Suppressor macrophage treated with lipopolysaccharide for 1 hour (primary cell): ENCODE measurements at regions not wholly inside any gene's neighbourhood (a gene's known extent, or its start where the extent isn't known, plus 50 kb on each side); places are given as distances from the start of the nearest gene placed in this dataset.
"Not testable (repeated sequence)": the region's sequence is repeated elsewhere in the genome, so short reads cannot be mapped to it uniquely, and the experiment has no call there.

ENCODE experiments used
- DNase-seq, 3 donors: peaks; one replicate each; pipeline ENCODE4 v3.0.0-alpha.2; 2020 to 2022

DNA sequence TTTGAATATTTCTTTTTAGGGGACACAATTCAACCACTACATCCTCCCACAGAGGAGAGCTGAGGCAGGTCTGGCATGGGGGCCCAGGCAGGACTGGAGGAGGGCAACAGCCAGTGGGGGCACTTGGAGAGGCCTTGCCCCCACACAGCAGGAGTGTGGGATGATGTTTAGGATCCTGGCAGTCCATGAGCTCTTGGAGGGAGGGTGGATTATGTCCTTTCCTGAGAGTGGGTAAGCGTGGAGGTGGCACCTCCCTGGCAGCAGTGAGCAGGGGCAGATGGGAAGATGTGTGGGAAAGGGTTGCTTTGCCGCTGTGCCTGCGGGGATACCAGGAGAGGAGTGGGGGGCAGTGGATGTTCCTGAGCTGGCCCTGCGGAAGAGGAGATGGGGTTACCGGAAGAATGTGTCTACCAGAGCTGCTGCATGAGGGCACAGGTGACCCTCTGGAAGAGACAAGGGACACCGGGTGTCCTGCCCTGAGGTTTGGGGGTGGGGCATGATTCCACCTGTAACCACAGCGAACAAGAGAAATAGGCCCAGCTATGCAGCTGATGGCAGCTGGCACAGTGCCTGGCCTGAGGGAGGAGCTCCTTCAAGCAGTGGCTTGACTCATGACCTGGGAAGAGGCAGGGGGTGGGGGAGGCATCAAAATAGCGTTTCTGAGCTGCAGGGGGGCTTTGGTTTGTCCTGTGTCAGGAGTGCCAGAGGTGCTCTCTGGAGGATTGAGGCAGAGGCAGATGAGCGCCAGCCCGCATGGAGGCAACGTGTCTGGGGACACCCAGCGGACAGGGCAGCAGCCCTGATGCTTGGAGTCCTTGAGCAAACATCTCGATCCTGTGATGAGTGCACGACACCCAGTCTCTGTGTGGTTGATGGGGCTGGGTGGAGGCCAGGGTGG lies 123.9 kb upstream of the TMPRSS2 start:
- no peak for DNase-seq

DNA sequence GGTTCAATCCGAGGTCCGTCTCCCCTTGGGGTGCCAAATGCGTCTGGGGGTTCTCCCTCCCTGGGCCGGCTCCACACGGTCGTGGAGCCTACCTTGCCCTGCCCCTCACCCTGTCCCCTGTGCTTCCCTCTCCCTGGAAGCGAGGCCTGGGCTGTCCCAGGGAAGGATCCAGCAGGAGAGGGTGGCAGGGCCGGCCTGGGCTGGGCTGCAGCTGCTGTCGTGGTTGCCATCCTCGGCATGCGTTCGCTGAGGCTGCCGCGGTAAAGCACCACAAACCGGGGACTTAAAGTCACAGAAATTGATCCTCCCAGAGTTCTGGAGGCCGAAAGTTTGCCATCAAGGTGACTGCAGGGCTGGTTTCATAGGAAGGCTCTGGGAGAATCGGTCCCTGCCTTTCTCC lies 123.0 kb upstream of the TMPRSS2 start:
- DNase-seq = no peak

DNA sequence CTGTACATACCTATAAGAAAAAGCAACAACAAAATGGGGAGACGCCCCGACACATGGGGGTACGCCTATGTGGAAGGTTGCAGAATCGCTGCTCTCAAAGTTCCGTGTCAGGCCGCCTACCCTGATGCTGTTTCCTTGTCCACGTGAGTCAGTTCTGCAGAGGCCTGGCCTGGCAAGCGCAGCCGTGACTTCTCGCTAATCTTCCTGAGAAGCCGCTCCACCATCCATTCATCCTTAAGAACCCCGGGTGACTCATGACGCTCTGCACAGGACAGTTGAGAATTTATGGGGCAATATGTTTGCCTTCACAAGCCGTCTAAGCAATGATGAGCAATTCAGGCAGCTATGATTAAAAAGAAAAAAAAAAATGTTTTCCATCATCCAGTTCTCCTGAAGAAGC lies 122.3 kb upstream of the TMPRSS2 start:
- DNase-seq = no peak

DNA sequence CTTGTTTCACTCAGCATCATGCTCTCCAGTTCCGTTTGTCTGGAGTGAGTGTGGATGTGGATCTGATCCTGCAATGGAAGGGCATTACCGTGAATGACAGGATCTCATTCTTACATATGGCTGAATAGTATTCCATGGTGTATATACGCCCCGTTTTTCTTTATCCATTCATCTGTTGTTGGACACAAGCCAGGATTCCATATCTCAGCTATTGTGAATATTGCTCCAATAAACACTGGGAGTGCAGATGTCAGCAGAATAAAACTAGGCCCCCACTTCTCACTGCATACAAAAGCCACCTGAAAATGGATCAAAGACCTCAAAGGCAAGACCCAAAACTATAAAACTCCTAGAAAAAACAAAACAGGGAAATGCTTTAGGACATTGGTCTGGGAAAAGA lies 120.3 kb upstream of the TMPRSS2 start:
- no peak for DNase-seq

DNA sequence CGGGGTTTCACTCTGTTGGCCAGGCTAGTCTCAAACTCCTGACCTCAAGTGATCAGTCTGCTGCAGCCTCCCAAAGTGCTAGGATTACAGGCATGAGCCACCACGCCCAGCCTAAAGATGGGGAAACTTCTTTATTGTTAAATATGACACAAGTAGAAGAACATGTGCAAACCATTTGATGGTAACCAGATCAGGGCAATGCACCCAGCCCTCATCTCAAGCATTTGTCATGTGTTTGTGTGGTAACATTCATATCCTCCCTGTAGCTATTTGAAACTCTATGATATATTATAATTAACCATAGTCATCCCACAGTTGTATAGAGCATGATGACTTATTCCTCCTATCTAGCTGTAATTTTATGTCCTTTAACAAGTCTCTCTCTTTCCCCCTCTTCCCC lies 119.5 kb upstream of the TMPRSS2 start:
- DNase-seq = no peak

DNA sequence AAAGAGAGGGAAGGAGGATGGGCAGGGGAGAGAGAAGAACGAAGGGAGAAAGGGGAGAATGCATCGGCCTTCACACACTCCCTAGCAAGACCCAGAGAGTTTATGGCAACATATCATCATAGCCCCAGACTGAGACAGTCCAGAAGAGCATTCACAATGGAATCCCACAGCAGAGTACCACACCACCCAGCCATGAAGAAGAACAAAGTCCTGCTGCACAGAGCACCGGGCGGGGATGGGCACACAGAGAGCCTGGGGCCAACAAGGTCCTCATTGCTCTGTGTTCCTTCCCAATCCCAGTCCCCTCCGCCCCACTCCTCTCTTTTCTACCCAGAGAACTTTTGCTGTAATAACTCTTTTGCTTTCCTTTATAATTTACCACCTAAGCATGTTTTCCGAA lies 118.1 kb upstream of the TMPRSS2 start:
- DNase-seq = no peak

DNA sequence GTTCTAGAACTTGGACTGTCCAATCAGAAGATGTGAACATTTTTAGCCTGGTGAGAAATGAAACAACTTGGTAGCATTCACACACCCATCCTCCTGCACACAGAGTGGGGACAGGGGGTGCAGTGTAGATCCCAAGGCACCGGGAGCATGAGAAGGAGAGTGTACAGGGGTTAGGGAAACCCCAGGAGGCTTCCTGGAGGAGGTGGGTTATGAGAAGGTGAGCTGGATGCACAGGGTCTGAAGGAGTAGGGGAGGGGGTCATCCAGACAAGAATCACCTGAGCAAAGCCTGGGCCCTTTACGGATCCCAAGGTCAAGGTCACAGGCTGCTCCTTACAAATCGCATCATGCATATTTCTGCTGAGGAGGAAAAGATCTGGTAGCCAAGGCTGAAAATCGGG lies 117.5 kb upstream of the TMPRSS2 start:
- no peak for DNase-seq

DNA sequence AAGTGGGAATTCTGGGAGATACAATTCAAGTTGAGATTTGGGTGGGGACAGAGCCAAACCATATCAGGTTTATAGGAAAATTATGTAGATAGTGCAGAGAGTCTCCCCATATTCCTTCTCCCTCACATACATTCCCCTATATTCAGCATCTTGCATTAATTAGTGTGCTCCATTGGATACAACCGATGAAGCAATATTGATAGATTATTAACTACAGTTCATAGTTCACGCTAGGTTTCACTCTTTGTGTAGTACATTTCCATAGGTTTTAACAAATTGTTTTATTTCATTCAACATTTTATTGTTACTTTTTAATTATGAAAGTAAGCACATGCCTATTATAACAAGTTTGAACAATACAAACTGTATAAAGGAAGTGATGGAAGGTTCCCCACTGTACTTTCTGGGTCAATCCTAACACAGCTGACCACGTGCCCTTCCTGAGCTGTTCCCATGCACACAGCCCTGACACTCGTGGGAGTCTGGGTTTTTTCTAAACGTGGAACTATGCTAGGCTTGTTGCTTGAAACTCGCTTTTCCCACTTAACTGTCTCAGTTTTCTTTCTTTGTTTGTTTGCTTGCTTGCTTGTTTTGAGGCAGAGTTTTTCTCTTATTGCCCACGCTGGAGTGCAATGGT lies 116.8 kb upstream of the TMPRSS2 start:
- DNase-seq = peak in 2 of 3 donors; percentile 21 to 28

DNA sequence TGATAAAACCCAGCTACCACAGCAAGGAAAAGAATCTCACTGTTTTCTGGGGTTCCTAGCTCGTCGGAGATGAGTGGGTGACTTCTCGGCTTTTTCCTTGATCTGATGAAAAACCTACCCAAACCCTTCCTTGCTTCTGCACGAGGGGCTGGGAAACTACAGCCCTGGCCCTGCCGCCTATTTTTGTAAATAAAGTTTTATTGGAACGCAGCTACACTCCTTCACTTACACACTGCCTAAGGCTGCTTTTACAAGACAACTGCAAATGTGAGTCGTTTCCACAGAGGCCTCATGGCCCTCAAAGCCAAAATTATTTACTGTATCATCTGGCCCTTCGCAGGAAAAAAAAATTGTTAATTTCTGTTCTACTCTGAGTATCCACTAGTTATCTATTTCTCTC lies 116.0 kb upstream of the TMPRSS2 start:
- no peak for DNase-seq

DNA sequence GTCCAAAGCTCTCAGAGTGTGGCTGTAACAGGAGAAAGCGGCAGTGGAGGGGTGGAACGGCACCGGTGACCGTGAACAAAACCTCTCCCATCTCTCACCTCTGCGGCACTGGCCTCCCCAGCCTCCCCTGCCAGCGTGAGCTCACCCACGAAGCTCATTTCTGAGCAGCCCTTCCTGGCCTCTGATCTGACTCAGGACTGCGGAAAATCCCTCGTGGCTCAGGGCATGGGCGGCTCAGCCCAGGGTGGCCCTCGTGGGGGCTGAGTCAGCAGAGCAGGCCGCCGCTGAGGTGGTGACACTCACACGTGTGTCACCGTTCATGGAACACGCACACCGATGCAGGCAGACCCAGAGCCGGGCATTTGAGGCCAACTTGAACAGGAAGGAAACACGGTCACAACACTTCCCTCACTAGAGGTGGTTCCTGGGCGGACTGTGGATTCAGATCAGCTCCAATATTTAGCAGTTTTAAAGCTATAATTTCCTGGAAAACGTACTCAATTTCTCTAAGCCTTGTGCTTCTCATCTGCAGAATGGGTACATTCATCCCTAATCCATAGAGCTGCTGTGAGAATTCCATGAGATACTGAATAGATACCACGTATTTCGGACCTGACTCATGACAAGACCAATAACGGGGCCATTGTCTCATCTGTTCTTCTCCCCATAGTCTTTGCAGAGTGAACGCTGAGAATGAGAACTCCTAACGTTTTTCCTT lies 115.0 kb upstream of the TMPRSS2 start:
- DNase-seq = peak; percentile 84 to 87 (median 86)

DNA sequence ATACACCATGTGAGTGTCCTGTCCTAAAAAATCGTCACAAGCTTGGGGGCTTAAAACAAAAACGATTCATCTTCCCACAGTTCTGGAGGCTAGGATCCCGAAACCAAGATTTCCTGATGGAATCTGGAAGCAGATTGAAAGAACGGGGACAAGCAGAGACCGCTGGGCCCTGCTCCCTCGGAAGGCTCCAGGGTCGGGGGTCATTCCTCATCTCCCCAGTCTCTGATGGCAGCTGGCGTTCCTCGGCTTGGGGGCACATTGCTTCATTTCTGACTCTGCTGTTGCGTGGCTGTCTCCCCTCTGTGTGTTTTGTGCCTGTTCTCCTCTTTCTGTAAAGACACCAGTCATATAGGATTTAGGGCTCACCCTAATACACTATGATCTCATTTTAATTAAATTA lies 114.2 kb upstream of the TMPRSS2 start:
- DNase-seq = no peak

DNA sequence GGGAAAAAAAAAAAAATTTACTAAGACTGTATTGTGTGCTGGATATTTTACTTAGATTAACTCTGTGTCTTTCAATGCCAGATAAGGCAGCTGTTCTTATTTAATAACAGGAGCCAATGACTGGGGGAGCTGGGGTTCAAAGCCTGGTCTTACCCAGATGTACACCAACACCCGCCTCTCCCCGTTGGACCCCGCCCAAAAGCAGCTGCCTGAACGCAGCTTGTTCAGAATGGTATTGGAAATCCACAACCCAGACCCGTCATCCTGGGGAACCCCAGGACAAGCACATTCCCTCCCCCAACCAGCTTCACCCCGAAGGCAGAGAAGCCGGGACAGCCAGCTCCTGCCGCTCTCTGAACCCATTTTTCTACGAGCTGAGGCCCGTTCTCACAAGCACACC lies 113.6 kb upstream of the TMPRSS2 start:
- DNase-seq = no peak

DNA sequence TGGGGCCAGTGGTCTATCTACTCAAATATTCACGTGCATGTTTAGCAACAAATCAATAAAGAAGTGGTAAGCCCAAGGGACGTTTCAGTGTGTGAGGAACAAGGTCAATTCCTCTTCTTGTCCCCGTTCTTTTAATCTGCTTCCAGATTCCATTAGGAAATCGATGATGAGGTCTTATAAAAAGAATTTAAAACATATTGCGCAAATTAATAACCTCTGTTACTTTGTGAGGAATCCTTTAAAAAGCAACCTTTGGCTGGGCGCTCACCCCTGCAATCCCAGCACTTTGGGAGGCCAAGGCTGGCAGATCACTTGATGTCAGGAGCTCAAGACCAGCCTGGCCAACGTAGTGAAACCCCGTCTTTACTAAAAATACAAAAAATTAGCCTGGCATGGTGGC lies 113.0 kb upstream of the TMPRSS2 start:
- DNase-seq = no peak

DNA sequence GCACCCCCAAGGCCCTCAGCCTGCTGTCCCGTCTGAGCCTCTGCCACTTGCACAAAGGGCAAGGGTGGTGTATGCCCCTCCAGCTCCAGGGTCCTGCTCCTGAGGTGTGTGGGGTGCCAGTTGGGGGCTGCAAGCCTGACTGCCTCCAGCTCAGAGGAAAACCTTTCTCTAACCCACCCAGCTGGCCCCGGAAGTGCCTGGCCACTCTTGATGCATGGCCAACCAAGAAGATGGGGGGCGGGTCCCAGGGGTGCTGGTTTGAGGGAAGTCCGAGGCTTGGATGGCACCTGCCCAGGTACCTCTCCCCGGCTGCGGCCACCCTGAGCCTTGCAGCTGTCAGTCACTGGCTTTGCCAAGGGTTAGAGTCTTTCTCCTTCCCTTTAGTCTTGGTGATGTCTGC lies 112.6 kb upstream of the TMPRSS2 start:
- DNase-seq = no peak

DNA sequence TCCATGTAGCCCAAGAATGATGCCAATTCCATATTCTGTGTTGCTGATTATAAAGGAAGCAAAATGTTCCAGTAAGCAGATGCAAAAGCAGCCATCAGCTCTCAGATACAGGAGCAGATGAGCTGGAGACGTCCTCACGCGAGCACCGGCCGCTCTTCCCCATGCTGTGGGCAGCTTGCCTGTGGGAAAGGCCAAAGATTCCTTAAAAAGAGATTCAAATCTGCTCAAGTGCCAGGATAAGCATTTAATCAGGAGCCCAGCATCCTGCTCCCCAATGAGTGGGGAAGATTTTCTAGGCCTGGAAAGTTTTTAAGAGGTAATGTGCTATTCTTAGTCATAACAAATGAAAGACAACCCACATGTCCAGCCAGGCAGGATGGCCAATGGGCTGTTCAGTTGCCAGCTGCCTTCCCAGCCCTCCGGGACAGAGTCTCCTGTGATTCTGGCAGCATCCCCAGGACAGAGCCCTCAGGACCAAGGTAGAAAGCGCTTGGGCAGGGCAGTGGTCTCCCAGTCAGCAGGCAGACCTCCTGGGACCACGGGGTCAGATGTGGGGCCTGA lies 108.2 kb upstream of the TMPRSS2 start:
- no peak for DNase-seq

DNA sequence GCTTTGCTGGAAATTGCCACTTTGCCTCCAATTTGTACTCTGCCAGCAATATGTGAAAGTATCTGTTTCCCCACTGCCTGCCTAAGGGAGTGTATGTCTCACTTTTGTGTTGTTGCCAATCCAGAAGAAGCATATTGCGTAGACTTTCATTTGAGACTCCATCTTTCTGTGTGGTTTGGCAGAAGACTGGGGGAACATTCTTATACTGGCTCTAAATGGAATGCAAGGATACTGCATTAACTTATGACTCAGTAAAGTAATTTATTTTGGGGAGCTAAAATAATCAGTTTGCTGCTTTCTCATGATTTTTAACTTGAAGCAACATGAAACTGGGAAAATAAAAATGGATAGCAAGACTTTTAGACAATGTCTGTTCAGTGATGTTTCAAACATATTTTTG lies 107.7 kb upstream of the TMPRSS2 start:
- DNase-seq = no peak

DNA sequence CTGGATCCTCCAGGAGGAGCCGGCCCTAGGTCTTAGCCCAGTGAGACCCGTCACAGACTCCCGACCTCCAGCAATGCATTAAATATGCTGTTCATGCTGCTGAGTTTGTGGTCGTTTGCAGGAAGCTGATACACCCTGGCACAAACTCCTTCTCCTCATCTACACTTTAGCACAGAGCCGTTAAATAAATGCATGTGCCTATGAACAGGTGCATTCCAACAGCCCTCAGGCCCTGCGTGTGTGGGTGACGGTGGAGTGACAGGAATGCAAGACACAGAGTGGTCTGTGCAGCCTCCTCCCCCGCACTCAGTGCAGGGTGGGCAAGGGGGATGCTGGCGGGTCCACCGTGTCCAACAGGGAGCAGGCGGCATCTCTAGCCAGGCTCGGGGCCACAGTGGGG lies 106.6 kb upstream of the TMPRSS2 start:
- DNase-seq = no peak

DNA sequence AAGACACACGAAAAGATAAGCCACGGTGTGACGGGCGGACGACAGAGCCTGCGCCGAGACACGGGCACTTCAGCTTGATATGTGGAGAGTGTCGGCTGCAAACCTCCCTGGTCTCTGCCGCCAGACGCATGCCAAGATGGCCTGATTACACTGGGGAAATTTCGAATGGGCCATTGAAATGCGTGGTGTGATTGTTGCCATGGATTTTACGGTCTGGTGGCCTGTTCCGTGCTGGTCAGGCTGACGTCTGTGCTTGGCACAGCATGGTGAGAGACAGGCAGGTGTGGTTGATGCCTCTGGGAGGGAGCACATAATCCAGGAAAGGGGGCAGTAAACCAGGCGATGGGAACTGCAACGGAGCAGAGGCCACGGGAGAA lies 105.6 kb upstream of the TMPRSS2 start:
- no peak for DNase-seq

DNA sequence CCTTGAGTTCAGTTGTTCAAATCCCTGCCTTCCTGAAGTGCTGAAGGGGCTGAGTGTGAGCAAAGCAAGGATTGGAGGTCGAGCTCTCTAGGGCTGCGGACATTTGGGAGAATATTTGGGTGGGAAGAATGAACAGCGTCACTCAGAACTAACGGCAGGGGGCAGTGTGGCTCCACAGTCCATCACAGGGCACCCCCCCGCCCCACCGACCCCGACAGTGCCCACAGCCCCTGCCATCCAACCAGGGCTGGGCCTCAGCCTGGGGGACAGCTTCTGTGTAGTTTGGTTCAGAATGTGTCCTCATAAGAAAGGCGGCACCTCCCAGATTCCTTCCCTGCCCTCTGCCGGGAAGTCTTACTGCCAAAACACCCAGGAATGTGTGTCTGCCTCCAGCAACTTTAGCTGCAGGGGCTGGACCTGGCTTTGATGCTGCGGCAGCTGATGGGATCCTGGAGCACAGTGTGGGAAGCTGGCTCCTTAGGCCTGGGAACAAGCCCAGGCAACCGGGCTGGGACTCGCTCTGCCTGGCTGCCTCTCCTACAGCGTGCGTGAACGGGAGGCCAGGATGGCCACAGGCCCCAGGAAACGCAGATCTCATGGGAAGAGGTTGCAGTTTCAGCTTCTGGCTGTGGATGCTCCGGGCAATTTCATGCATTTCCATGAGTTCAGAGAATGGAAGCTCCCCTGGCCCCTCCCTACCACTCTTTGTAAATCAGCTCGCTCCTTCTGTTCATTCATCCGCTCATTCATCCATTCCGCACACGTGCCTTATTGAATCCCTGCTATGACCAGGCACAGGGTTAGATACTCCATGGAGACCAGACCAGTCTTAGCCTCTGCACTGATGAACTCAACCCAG lies 104.9 kb upstream of the TMPRSS2 start:
- peak; percentile 47 to 65 (median 53) for DNase-seq

DNA sequence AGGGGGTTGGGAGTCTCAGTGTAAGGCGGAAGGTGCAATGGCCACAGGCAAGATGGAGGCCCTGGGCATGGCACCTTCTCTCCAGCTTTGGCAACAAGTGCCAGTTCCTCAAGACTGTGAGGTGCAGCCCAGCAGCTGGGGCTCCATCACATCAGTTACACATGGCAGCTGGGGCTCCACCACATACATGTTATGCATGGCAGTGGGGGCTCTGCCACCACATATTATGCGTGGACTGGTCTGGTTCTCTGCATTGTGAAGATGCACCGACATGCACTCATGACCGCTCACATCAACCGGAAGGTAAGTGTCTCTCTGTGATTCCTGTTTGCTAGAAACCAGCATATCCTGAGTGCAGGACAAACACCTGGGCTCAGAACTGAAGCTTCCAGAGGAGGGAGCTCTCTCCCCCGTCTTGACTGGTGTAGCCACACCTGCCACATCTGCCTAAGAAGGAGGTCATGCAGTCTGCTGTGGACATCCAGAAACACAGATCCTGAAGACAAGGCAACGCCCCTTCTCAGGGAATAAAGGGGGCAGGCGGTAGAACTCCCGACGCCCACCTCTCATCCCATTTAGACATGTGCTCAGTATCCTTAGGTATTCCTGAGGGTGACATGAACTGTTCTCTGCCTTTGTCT lies 104.1 kb upstream of the TMPRSS2 start:
- no peak for DNase-seq

DNA sequence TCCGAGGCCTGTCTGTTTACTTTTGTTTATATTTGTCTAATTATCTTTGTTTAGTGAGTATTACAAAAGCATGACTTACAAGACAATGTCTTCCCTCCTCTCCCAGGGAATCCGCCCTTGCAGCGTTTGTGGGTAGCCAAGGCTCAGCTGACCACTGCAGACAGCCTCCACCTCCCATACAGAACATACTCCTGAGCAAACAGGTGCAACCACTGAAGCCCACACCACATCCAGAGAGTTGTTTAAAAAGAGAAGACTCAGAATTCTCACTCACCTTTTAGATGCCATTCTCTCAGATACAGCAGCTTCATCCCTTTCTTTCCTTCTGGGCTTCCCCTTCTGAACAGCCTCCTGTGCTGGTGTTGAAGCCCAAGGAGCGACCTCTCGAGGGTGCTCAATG lies 103.5 kb upstream of the TMPRSS2 start:
- DNase-seq = no peak

DNA sequence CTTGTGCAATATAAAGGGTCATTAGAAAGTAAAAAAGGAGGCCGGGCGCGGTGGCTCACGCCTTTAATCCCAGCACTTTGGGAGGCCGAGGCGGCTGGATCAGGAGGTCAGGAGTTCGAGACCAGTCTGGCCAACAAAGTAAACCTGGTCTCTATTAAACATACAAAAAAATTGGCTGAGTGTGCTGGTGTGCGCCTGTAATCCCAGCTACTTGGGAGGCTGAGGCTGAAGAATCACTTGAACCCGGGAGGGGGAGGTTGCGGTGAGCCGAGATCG lies 102.8 kb upstream of the TMPRSS2 start:
- DNase-seq = not testable (repeated sequence)
